ENCODE measurements at regions not wholly inside any gene's neighbourhood (a gene's known extent, or its start where the extent isn't known, plus 50 kb on each side); places are given as distances from the start of the nearest gene placed in this dataset.

DNA sequence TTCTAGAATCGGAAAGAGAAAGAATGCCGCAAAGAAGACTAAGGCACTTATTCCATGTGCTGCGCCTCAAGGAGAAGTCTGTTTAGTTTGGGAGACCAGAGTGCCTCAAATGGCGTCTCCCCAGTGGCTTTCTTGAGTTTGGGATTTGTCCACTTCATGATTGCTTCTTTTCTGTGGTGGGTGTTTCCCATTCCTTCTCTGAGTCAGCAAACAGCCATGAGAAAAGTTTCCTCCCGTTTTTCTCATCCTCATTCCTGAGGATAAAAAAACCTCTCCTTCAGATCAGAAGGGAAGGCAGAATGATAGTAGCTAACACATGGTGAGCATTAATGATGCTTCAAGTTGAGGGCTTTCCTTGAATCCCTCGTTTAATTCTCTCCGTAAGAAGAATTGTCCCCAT, 275.9 kb upstream of the WWC1 start:
- 82% methylated on average over 7 of the region's 7 CpGs for WGBS
- no peak overlapping the region for H3K27ac ChIP-seq (ENCODE audit: low read depth in 1 of 2, low read length in 2 of 2)
- no peaks in the 10 kb centered on the region for H3K36me3 ChIP-seq (ENCODE audit: control insufficient read depth in 4 of 4, insufficient read depth in 3 of 4, low read depth in 1 of 4, low read length in 3 of 4)
- H3K27me3 ChIP-seq (ENCODE audit: control insufficient read depth in 4 of 4, insufficient read depth in 4 of 4, low read length in 3 of 4) = no peaks in the 10 kb centered on the region
- no peak overlapping the region for H3K4me3 ChIP-seq (ENCODE audit: low read depth in 1 of 3, low read length in 3 of 3)
- no peaks in the 10 kb centered on the region for H3K4me1 ChIP-seq (ENCODE audit: control insufficient read depth in 4 of 4, insufficient read depth in 4 of 4, low read length in 3 of 4)
- H3K9ac ChIP-seq (ENCODE audit: low read depth in 1 of 2, low read length in 2 of 2) = no peak overlapping the region
- H3K9me3 ChIP-seq (ENCODE audit: control insufficient read depth in 4 of 4, low read length in 3 of 4) = no peaks in the 10 kb centered on the region
- no peak for DNase-seq (ENCODE audit: low spot score)
- TF ChIP-seq, protein P1, sequence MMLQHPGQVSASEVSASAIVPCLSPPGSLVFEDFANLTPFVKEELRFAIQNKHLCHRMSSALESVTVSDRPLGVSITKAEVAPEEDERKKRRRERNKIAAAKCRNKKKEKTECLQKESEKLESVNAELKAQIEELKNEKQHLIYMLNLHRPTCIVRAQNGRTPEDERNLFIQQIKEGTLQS (IDR thresholded peaks at IDR 0.05) = no peak
- TF ChIP-seq RXRA (IDR thresholded peaks at IDR 0.05) (no peak), JUND (IDR thresholded peaks at IDR 0.05) (no peak), FOXA2 (IDR thresholded peaks at IDR 0.05) (no peak), EGR1 (IDR thresholded peaks at IDR 0.05; ENCODE audit: low read depth in 2 of 2) (no peak), FOXA1 (IDR thresholded peaks at IDR 0.05) (no peak), GABPA (IDR thresholded peaks at IDR 0.05 in 1 of 2, conservative IDR thresholded peaks at IDR 0.05 in 1 of 2) (no peak), RAD21 (IDR thresholded peaks at IDR 0.05) (no peak)
- TF ChIP-seq, protein P2, sequence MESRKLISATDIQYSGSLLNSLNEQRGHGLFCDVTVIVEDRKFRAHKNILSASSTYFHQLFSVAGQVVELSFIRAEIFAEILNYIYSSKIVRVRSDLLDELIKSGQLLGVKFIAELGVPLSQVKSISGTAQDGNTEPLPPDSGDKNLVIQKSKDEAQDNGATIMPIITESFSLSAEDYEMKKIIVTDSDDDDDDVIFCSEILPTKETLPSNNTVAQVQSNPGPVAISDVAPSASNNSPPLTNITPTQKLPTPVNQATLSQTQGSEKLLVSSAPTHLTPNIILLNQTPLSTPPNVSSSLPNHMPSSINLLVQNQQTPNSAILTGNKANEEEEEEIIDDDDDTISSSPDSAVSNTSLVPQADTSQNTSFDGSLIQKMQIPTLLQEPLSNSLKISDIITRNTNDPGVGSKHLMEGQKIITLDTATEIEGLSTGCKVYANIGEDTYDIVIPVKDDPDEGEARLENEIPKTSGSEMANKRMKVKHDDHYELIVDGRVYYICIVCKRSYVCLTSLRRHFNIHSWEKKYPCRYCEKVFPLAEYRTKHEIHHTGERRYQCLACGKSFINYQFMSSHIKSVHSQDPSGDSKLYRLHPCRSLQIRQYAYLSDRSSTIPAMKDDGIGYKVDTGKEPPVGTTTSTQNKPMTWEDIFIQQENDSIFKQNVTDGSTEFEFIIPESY (IDR thresholded peaks at IDR 0.05) = no peak
- TF ChIP-seq, protein P3, sequence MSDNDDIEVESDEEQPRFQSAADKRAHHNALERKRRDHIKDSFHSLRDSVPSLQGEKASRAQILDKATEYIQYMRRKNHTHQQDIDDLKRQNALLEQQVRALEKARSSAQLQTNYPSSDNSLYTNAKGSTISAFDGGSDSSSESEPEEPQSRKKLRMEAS (IDR thresholded peaks at IDR 0.05) = no peak

DNA sequence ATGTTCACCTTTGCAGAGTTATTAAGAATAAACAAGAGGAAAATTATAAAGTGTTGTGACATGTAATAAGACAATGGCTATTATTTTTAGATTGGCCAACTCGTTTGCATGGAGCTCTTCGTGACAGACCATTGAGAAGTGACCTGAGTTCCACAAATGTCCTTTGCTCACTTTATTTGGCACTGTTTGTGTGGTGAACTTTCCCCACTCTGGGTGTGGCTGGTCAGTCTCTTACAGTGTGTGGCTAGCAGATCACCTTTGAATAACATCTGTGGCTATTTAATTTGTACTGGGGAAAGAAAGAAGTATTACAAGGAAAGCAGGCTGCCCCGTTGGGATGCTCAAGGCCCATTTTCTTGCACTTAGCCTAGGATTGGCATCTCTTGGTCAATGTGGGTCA, 274.1 kb upstream of the WWC1 start:
- Histone ChIP-seq H3K9me3 (ENCODE audit: control insufficient read depth in 4 of 4, low read length in 3 of 4) (no peaks in the 10 kb centered on the region), H3K27ac (ENCODE audit: low read depth in 1 of 2, low read length in 2 of 2) (no peak overlapping the region), H3K4me3 (ENCODE audit: low read depth in 1 of 3, low read length in 3 of 3) (no peak overlapping the region), H3K4me1 (ENCODE audit: control insufficient read depth in 4 of 4, insufficient read depth in 4 of 4, low read length in 3 of 4) (no peaks in the 10 kb centered on the region), H3K9ac (ENCODE audit: low read depth in 1 of 2, low read length in 2 of 2) (no peak overlapping the region), H3K36me3 (ENCODE audit: control insufficient read depth in 4 of 4, insufficient read depth in 3 of 4, low read depth in 1 of 4, low read length in 3 of 4) (no peaks in the 10 kb centered on the region), H3K27me3 (ENCODE audit: control insufficient read depth in 4 of 4, insufficient read depth in 4 of 4, low read length in 3 of 4) (no peaks in the 10 kb centered on the region)
- TF ChIP-seq EGR1 (IDR thresholded peaks at IDR 0.05; ENCODE audit: low read depth in 2 of 2) (no peak), HNF4G (IDR thresholded peaks at IDR 0.05) (no peak), NR2F2 (IDR thresholded peaks at IDR 0.05) (no peak)
- TF ChIP-seq, protein P2 (IDR thresholded peaks at IDR 0.05) = no peak
- DNase-seq (ENCODE audit: low spot score) = no peak
- 52% methylated on average over 3 of the region's 3 CpGs for WGBS

DNA sequence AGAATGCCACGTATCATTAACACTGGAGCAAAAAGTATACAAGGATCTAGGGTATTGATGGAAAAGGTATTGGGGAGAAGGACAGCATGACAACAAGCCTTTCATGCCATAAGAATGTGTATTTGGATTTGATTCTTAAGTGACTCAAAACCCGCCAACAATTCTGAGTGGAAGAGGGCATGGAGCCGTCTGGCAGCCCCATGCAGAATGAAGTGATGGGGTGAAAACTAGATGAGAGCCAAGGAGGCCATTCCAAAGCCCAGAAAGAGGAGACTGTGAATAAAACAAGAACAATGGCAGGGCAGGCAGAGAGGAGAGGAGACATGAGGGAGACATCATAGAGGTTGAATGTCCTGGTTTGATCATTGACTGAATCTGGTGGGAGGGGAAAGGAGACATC, 272.3 kb upstream of the WWC1 start:
- Histone ChIP-seq H3K4me3 (ENCODE audit: low read depth in 1 of 3, low read length in 3 of 3) (no peak overlapping the region), H3K9ac (ENCODE audit: low read depth in 1 of 2, low read length in 2 of 2) (no peak overlapping the region), H3K36me3 (ENCODE audit: control insufficient read depth in 4 of 4, insufficient read depth in 3 of 4, low read depth in 1 of 4, low read length in 3 of 4) (no peaks in the 10 kb centered on the region), H3K27me3 (ENCODE audit: control insufficient read depth in 4 of 4, insufficient read depth in 4 of 4, low read length in 3 of 4) (no peaks in the 10 kb centered on the region), H3K4me1 (ENCODE audit: control insufficient read depth in 4 of 4, insufficient read depth in 4 of 4, low read length in 3 of 4) (no peaks in the 10 kb centered on the region), H3K9me3 (ENCODE audit: control insufficient read depth in 4 of 4, low read length in 3 of 4) (no peaks in the 10 kb centered on the region), H3K27ac (ENCODE audit: low read depth in 1 of 2, low read length in 2 of 2) (no peak overlapping the region)
- DNase-seq (ENCODE audit: low spot score) = no peak
- WGBS = 87% methylated on average over 3 of the region's 3 CpGs
- TF ChIP-seq, protein P2 (IDR thresholded peaks at IDR 0.05) = no peak
- no peak for TF ChIP-seq SP1 (IDR thresholded peaks at IDR 0.05)
- TF ChIP-seq, protein P4, sequence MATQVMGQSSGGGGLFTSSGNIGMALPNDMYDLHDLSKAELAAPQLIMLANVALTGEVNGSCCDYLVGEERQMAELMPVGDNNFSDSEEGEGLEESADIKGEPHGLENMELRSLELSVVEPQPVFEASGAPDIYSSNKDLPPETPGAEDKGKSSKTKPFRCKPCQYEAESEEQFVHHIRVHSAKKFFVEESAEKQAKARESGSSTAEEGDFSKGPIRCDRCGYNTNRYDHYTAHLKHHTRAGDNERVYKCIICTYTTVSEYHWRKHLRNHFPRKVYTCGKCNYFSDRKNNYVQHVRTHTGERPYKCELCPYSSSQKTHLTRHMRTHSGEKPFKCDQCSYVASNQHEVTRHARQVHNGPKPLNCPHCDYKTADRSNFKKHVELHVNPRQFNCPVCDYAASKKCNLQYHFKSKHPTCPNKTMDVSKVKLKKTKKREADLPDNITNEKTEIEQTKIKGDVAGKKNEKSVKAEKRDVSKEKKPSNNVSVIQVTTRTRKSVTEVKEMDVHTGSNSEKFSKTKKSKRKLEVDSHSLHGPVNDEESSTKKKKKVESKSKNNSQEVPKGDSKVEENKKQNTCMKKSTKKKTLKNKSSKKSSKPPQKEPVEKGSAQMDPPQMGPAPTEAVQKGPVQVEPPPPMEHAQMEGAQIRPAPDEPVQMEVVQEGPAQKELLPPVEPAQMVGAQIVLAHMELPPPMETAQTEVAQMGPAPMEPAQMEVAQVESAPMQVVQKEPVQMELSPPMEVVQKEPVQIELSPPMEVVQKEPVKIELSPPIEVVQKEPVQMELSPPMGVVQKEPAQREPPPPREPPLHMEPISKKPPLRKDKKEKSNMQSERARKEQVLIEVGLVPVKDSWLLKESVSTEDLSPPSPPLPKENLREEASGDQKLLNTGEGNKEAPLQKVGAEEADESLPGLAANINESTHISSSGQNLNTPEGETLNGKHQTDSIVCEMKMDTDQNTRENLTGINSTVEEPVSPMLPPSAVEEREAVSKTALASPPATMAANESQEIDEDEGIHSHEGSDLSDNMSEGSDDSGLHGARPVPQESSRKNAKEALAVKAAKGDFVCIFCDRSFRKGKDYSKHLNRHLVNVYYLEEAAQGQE (IDR thresholded peaks at IDR 0.05) = no peak

Data from liver (tissue), 7 donors.